ENCODE measurements at regions not wholly inside any gene's neighbourhood (a gene's known extent, or its start where the extent isn't known, plus 50 kb on each side); places are given as distances from the start of the nearest gene placed in this dataset.

DNA sequence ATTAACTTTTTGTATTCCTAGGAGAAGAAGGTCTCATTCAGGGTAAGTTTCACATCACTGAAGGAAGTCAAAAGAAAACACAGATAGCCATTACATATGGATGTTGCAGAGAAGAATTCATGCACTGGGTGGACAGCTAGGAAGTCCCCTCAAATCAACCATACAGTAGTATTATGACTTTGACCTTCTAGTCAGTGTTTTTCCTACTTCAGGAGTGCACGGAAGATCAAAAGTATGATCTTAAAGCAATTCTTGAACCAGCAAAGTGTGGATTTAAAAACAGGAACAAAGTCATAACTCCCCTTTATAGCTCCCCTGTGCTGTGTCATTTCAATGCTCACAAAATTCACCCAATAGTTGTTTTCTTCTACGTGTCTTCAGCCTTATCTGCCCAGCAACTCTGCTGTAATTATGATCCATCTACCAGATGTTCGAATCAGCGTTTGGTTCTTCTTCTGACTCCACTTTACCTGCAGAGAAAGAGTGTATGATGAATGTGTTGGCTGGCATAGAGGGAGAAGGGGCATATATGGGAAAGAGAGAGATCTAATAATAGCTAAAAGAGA is 118.1 kb upstream of the MEIS2 start:
- TF ChIP-seq, protein P1, sequence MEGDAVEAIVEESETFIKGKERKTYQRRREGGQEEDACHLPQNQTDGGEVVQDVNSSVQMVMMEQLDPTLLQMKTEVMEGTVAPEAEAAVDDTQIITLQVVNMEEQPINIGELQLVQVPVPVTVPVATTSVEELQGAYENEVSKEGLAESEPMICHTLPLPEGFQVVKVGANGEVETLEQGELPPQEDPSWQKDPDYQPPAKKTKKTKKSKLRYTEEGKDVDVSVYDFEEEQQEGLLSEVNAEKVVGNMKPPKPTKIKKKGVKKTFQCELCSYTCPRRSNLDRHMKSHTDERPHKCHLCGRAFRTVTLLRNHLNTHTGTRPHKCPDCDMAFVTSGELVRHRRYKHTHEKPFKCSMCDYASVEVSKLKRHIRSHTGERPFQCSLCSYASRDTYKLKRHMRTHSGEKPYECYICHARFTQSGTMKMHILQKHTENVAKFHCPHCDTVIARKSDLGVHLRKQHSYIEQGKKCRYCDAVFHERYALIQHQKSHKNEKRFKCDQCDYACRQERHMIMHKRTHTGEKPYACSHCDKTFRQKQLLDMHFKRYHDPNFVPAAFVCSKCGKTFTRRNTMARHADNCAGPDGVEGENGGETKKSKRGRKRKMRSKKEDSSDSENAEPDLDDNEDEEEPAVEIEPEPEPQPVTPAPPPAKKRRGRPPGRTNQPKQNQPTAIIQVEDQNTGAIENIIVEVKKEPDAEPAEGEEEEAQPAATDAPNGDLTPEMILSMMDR (IDR thresholded peaks at IDR 0.05; ENCODE audit: low read length): no peak
- TF ChIP-seq EZH2 (IDR thresholded peaks at IDR 0.05; ENCODE audit: borderline replicate concordance, low read length): no peak
